H9 (cell line): ENCODE measurements at regions not wholly inside any gene's neighbourhood (a gene's known extent, or its start where the extent isn't known, plus 50 kb on each side); places are given as distances from the start of the nearest gene placed in this dataset.

Experiments used
- DNase-seq: peaks from one replicate; pipeline ENCODE4 v3.0.0-alpha.2; 2017
- H2AFZ ChIP-seq: one replicate; pipeline ENCODE4 v1.6.1; 2013; ENCODE audit warnings: mild to moderate bottlenecking, low read length, control low read depth, moderate library complexity
- H2AK5ac ChIP-seq: 2 replicates; pipeline ENCODE4 v1.6.1; 2013; ENCODE audit warnings: low read length, control low read depth, mixed read lengths; ENCODE audit not compliant: insufficient read length
- H2BK120ac ChIP-seq: one replicate; pipeline ENCODE4 v1.6.1; 2013; ENCODE audit warnings: low read depth, mild to moderate bottlenecking, low read length, control low read depth, inconsistent platforms; ENCODE audit not compliant: poor library complexity, severe bottlenecking
- H2BK12ac ChIP-seq: 2 replicates; pipeline ENCODE4 v1.6.1; 2013; ENCODE audit warnings: low read length, control low read depth, mixed read lengths, low read depth; ENCODE audit not compliant: insufficient read length
- H2BK15ac ChIP-seq: 2 replicates; pipeline ENCODE4 v1.6.1; 2013; ENCODE audit warnings: low read depth, low read length, control low read depth
- H2BK20ac ChIP-seq: one replicate; pipeline ENCODE4 v1.6.1; 2013; ENCODE audit warnings: low read depth, mild to moderate bottlenecking, low read length, control low read depth, inconsistent platforms; ENCODE audit not compliant: poor library complexity, severe bottlenecking
- H2BK5ac ChIP-seq: 2 replicates; pipeline ENCODE4 v1.6.1; 2013; ENCODE audit warnings: low read length, control low read depth, mixed read lengths; ENCODE audit not compliant: insufficient read length
- H3K14ac ChIP-seq: 2 replicates; pipeline ENCODE4 v1.6.1; 2013; ENCODE audit warnings: low read length, control low read depth; ENCODE audit not compliant: insufficient read depth
- H3K18ac ChIP-seq: 2 replicates; pipeline ENCODE4 v1.6.1; 2013; ENCODE audit warnings: low read depth, mild to moderate bottlenecking, mixed read lengths, low read length, control low read depth; ENCODE audit not compliant: insufficient read length
- H3K23ac ChIP-seq: 2 replicates; pipeline ENCODE4 v1.6.1; 2013; ENCODE audit warnings: low read length, control low read depth, mixed read lengths, low read depth; ENCODE audit not compliant: insufficient read length
- H3K23me2 ChIP-seq: 2 replicates; pipeline ENCODE4 v1.6.1; 2013; ENCODE audit warnings: low read depth, mild to moderate bottlenecking, mixed read lengths, low read length, control low read depth; ENCODE audit not compliant: insufficient read length, poor library complexity, severe bottlenecking
- H3K27ac ChIP-seq: 2 replicates; pipeline ENCODE4 v1.5.1; 2013; ENCODE audit warnings: low read length, control low read depth, mixed read lengths, low read depth; ENCODE audit not compliant: insufficient read length
- H3K27me3 ChIP-seq: 2 replicates; pipeline ENCODE4 v1.6.1; 2013; ENCODE audit warnings: low read length, control low read depth, inconsistent platforms; ENCODE audit not compliant: insufficient read depth
- H3K4ac ChIP-seq: 2 replicates; pipeline ENCODE4 v1.6.1; 2013; ENCODE audit warnings: low read depth, mild to moderate bottlenecking, control low read depth, inconsistent platforms, low read length, moderate library complexity
- H3K4me1 ChIP-seq: 2 replicates; pipeline ENCODE4 v1.6.1; 2013; ENCODE audit warnings: low read length, control low read depth, inconsistent platforms; ENCODE audit not compliant: insufficient read depth
- H3K4me2 ChIP-seq: 2 replicates; pipeline ENCODE4 v1.6.1; 2013; ENCODE audit warnings: low read length, control low read depth, mixed read lengths; ENCODE audit not compliant: insufficient read length, insufficient read depth
- H3K56ac ChIP-seq: 2 replicates; pipeline ENCODE4 v1.6.1; 2013; ENCODE audit warnings: low read depth, mild to moderate bottlenecking, mixed read lengths, low read length, control low read depth; ENCODE audit not compliant: insufficient read length
- H3K79me1 ChIP-seq: 2 replicates; pipeline ENCODE4 v1.6.1; 2013; ENCODE audit warnings: low read depth, mild to moderate bottlenecking, moderate library complexity, low read length, control low read depth, inconsistent platforms; ENCODE audit not compliant: insufficient read depth, poor library complexity, severe bottlenecking
- H3K79me2 ChIP-seq: 2 replicates; pipeline ENCODE4 v1.6.1; 2013; ENCODE audit warnings: low read length, control low read depth, inconsistent platforms; ENCODE audit not compliant: insufficient read depth
- H3K9ac ChIP-seq: 2 replicates; pipeline ENCODE4 v1.6.1; 2013; ENCODE audit warnings: low read length, control low read depth, mixed read lengths; ENCODE audit not compliant: insufficient read length; ENCODE audit errors: extremely low read depth
- H3K9me3 ChIP-seq: one replicate; pipeline ENCODE4 v1.6.1; 2013; ENCODE audit warnings: low read depth, low read length, inconsistent platforms; ENCODE audit not compliant: control insufficient read depth
- H3T11ph ChIP-seq: one replicate; pipeline ENCODE4 v1.6.1; 2013; ENCODE audit warnings: mild to moderate bottlenecking, low read length, control low read depth, inconsistent platforms
- H4K20me1 ChIP-seq: one replicate; pipeline ENCODE4 v1.6.1; 2013; ENCODE audit not compliant: control insufficient read depth, insufficient read length, insufficient read depth
- H4K5ac ChIP-seq: 2 replicates; pipeline ENCODE4 v1.6.1; 2013; ENCODE audit warnings: low read depth, mild to moderate bottlenecking, mixed read lengths, low read length, control low read depth; ENCODE audit not compliant: insufficient read length
- H4K8ac ChIP-seq: replicated peaks from 2 replicates; pipeline ENCODE4 v1.6.1; 2013; ENCODE audit warnings: low read length, control low read depth, mixed read lengths, low read depth; ENCODE audit not compliant: insufficient read length
- H4K91ac ChIP-seq: 2 replicates; pipeline ENCODE4 v1.6.1; 2013; ENCODE audit warnings: low read depth, mild to moderate bottlenecking, moderate library complexity, mixed read lengths, low read length, control low read depth; ENCODE audit not compliant: insufficient read length
- H3K27ac Mint-ChIP-seq, 3 experiments: 2 replicates in 2 of 3; 3 replicates in 1 of 3; pipeline ENCODE4 v1.8.0; 2020 to 2021; ENCODE audit warnings: mixed read lengths in 3 of 3, mild to moderate bottlenecking in 1 of 3, moderate library complexity in 1 of 3
- H3K27me3 Mint-ChIP-seq: 2 replicates; pipeline ENCODE4 v1.8.0; 2021; ENCODE audit warnings: low read depth, mild to moderate bottlenecking, moderate library complexity, mixed read lengths
- H3K36me3 Mint-ChIP-seq, 3 experiments: 2 replicates in 2 of 3; 3 replicates in 1 of 3; pipeline ENCODE4 v1.8.0; 2020 to 2021; ENCODE audit warnings: low read depth in 3 of 3, mixed read lengths in 3 of 3; ENCODE audit not compliant: insufficient read depth in 1 of 3
- H3K4me1 Mint-ChIP-seq, 2 experiments: 2 replicates each; pipeline ENCODE4 v1.8.0; 2020; ENCODE audit warnings: mixed read lengths in 2 of 2
- H3K4me3 Mint-ChIP-seq, 2 experiments: 2 replicates in 1 of 2; 3 replicates in 1 of 2; pipeline ENCODE4 v1.8.0; 2020 to 2021; ENCODE audit warnings: mild to moderate bottlenecking in 2 of 2, mixed read lengths in 2 of 2, moderate library complexity in 1 of 2
- H3K9me3 Mint-ChIP-seq, 2 experiments: 2 replicates in 1 of 2; 3 replicates in 1 of 2; pipeline ENCODE4 v1.8.0; 2020; ENCODE audit warnings: mild to moderate bottlenecking in 2 of 2, mixed read lengths in 2 of 2, moderate library complexity in 1 of 2
- CTCF ChIP-seq: fragments of 200-600 bp; sonication (generic); conservative IDR thresholded peaks from 3 replicates; pipeline ENCODE4 v1.8.0; 2021; ENCODE audit warnings: antibody characterized with exemption, mild to moderate bottlenecking
- WGBS: extraction: QIAGEN DNeasy Blood & Tissue Kit; methylation state at CpG from one replicate; pipeline ENCODE4 v1.1.7; 2013; ENCODE audit warnings: missing lambda C conversion rate, low lambda C conversion rate, mixed read lengths; ENCODE audit not compliant: insufficient read length; ENCODE audit errors: extremely low coverage; 5-methylcytosine and 5-hydroxymethylcytosine counted together

DNA sequence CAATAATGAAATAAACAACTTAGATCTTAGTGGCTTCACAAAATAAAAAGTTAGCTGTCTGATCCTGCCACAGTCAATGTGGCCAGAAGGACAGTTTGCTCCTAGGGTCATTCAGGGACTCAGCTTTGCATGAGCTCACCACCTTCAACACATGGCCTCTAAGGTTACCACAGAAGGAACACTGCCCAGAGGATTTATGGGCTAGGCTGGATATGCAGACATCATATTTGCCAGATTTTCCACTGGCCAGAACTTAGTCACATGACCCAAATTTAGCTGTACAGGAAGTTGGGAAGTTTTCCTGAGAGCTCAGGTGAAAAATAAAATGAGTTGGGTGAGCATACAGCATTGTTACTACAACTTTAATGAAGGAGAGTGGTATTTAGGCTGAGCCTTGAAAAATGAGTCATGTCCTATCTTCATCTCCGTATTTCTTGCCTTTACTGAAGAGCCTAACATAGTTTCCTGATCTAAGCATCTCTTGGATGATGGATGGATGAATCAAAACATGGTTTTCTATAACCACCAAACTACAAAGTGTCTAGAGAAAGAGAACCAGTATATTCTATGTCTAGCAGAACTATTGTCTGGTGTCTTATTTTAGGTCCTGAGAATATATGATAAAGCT is 54.9 kb upstream of the TMEM108 start:
- Histone ChIP-seq H3K79me2 (no peaks in the 10 kb centered on the region), H4K8ac (no peak overlapping the region), H2AFZ (no peak overlapping the region), H4K20me1 (no peaks in the 10 kb centered on the region), H3K56ac (no peak overlapping the region), H2BK120ac (no peak overlapping the region), H3K27me3 (no peaks in the 10 kb centered on the region), H3K9me3 (no peaks in the 10 kb centered on the region), H2BK12ac (no peak overlapping the region), H3K23ac (no peak overlapping the region), H3K4ac (no peak overlapping the region), H4K91ac (no peak overlapping the region), H3K4me2 (no peak overlapping the region), H3K4me1 (no peaks in the 10 kb centered on the region), H3K79me1 (no peaks in the 10 kb centered on the region), H3K23me2 (no peaks in the 10 kb centered on the region), H3K18ac (no peak overlapping the region), H2BK15ac (no peak overlapping the region), H2BK5ac (no peak overlapping the region), H2BK20ac (no peak overlapping the region), H3K27ac (no peak overlapping the region), H3K14ac (no peak overlapping the region), H3T11ph (no peak overlapping the region), H4K5ac (no peak overlapping the region), H3K9ac (no peak overlapping the region), H2AK5ac (no peak overlapping the region)
- no CpG with 5 or more reads among the region's 1 CpG for WGBS
- Mint-ChIP-seq H3K27ac (no peak overlapping the region), H3K9me3 (no peaks in the 10 kb centered on the region), H3K4me1 (no peaks in the 10 kb centered on the region), H3K27me3 (no peaks in the 10 kb centered on the region; the same call in 1 of the 2 replicates), H3K4me3 (no peak overlapping the region), H3K36me3 (peaks cover 0 to 7% (median 0%) of the 10 kb centered on the region in 3 experiments; a peak in 1 of 7 replicates)
- no peak for DNase-seq
- TF ChIP-seq CTCF: no peak
